ENCODE measurements at regions not wholly inside any gene's neighbourhood (a gene's known extent, or its start where the extent isn't known, plus 50 kb on each side); places are given as distances from the start of the nearest gene placed in this dataset.

- DNase-seq = no peak
Measured at GRCh38 chr10:21077681-21078080, 180.6 kb upstream of the NEBL start.

DNA sequence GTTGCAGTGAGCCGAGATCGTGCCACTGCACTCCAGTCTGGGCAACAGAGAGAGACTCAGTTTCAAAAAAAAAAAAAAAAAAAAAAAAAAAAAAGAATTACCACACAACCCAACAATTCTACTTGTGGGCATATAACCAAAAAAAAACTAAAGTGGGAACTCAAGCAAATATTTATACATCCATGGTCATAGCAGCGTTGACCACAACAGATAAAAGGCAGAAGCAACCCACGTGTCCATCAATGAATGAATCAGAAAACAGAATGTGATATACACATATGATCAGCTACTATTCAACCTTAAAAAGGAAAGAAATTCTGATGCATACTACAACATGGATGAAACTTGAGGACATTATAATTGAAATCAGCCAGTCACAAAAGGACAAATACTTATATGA is 179.3 kb upstream of the NEBL start:
- no peak for DNase-seq

GRCh38 chr10:21075880-21076279 is 178.8 kb upstream of the NEBL start:
- DNase-seq = no peak

- DNase-seq = no peak
Measured at GRCh38 chr10:21071001-21071673, 174.0 kb upstream of the NEBL start.

- DNase-seq = no peak
Measured at GRCh38 chr10:21069929-21070700, 173.0 kb upstream of the NEBL start.

DNA sequence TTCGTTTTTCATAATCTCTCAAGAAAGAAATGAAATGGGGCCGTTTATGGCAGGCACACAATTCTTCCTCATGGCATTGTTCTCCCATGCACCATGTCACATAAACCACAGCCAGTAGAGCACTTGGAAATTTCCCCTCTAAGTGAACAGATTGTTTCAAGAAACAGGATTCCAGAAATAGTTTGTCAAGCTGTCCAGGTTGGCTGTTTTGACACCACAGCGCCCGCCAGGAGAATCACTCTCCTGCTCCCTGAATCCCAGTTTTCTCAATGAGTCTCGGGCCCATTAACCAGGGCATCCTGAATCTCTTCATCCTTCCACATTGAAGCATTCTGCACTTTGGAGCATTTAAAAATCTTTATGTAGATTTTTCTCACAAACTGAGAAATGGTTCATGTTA is 172.2 kb upstream of the NEBL start:
- no peak for DNase-seq

- DNase-seq = no peak
Measured at GRCh38 chr10:21068026-21068656, 171.0 kb upstream of the NEBL start.

GRCh38 chr10:21065621-21066248 is 168.6 kb upstream of the NEBL start:
- no peak for DNase-seq

GRCh38 chr10:21061982-21062381 is 164.9 kb upstream of the NEBL start:
- no peak for DNase-seq

DNA sequence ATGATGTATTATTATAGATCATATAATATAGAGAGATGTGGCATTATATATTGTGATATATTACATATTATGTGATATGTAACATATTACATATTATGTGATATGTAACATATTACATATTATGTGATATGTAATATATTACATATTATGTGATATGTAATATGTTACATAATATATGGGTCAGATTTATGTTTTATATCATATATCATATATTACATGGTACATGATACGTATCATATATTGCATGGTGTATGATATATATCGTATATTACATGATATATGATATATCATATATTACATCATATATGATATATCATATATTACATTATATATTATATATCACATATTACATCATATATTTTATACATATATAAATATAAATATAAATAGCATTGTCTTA is 164.1 kb upstream of the NEBL start:
- no peak for DNase-seq

- DNase-seq = no peak
Measured at GRCh38 chr10:21060626-21061025, 163.5 kb upstream of the NEBL start.

DNA sequence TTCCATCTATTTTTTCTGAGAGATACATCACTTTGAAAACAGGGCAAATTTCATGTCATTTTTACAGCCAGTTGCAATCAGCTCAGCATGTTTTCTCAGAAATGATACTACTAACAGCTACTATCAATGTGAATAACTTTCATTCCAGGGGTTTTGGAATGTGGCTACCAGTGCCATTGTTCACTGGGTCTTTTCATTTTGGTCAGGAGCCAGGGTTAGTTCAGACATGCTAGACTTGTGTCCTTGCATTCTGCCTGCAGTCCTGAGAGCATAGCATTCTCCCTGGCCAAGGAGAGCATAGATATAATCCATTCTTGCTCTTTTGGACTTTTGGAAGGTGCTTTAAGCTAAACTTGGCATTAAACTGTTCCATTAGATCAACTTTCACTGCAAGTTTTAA is 160.9 kb upstream of the NEBL start:
- DNase-seq = no peak

GRCh38 chr10:21057436-21057835 is 160.3 kb upstream of the NEBL start:
- no peak for DNase-seq

GRCh38 chr10:21056461-21056860 is 159.3 kb upstream of the NEBL start:
- DNase-seq = no peak

DNA sequence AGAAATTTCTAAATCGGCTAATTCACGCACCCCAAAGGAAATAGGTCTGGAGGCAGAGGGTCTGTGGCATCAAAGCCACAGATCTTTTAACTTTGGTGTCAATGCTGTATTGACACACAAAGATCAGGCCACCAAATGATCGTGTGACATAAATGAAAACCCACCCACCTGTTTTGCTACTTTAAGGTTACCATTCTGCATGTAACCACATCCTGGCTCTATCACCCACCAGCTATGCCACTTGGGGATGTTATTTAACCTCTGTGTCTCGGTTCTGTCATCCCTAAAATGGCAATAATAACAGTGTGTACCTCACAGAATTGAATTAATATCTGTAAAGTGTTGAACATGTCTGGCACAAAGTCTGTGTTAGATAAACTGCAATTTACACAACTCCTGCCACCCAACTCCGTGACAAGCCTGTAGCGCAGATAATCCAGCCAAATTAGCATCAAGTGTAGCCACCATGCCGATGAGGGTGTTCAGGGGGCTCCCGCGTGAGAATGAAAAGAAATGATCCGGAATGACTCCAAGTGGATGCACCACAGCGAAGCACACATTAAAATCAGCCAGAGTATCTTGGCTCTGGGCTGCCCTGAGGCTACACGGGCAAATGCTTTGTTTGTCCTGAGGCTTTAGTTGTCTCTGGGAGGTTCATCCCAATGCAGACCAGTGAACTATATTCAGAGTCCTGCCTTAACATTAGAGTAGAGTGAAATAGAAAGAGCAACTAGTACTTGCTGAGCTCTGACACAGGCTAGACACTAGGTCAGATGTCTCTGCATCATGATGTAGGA is 158.4 kb upstream of the NEBL start:
- DNase-seq = no peak

DNA sequence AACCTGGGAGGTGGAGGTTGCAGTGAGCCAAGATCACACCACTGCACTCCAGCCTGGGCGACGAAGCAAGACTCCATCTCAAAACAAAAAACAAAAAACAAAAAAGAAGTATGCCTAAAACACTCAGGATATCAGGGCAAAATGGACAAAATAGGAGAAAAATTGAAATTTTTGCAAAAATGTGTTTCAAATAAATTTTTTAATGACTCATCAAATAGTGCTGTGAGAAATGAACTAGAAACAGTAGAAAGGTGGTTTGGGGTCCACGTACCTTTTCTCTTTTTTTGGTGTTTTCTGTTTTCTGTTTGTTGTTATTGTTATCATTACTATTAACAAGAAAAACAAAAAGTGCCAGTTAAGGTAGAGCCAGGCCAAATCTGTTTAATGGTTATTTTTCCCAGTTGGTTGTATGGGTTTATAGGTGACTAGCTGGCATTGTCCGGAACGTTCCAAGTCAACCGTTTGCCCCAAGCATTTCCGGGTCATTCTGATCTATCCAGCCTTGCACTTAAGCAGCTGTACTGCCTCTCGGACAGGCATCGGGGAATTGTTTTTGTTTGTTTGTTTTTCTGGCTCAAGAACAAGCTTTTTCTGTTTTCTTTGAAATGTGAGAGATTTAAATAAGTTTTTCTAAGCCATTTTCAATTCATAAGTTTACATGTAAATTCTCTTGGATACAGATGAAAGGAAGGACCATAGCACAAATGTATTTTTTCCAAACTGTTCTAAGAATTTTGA is 157.0 kb upstream of the NEBL start:
- DNase-seq = no peak

GRCh38 chr10:21052709-21053104 is 155.6 kb upstream of the NEBL start:
- no peak for DNase-seq

DNA sequence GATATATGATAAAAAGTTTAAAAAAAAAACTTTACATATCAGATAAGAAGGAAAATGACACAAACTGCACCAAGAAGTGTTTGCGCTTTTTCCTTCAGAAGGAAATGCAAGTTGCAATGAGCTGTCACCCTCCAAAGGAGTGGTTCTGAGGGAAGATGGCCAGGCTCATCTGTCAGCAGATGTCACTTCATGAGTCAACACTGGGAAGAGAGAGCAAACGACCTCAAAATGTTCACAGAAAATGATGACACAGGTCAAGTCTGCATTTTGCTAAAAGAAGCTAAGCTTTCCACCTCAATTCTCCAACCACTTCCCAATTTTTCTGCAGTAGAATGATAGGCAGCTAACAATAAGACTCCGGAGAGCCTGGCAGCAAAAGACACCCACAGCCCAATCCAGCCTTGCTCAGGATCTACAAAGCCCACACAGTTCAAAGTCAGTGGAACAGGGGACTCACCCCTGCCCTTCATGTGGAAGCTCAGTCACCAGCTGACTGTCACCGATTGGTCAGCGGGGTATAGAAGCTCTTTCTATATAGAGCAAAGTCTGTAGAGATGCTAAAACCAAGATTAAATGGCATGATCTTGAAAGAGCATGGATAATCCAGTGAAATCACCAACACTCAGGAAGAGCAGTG is 155.1 kb upstream of the NEBL start:
- DNase-seq = no peak

- DNase-seq = no peak
Measured at GRCh38 chr10:21049482-21049881, 152.4 kb upstream of the NEBL start.

- no peak for DNase-seq
Measured at GRCh38 chr10:21048068-21048467, 151.0 kb upstream of the NEBL start.

DNA sequence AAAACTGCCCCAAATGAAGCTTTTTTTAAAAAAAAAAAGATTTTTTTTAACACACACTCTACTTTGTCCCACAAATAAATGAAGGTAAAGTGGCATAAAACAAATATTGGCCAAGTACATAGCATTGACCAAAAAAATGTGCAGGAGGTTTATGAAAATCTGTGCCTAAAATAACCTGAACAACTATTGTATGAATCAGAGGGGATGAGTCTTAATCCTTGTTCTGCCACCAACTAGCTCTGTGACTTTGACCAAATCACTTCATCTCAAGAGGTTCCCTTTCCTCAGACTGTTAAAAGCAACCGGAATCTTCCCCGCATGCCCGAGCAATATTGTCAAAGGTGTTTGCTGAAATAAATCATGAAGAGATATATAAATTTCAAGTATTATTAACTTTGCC is 150.4 kb upstream of the NEBL start:
- no peak for DNase-seq

DNA sequence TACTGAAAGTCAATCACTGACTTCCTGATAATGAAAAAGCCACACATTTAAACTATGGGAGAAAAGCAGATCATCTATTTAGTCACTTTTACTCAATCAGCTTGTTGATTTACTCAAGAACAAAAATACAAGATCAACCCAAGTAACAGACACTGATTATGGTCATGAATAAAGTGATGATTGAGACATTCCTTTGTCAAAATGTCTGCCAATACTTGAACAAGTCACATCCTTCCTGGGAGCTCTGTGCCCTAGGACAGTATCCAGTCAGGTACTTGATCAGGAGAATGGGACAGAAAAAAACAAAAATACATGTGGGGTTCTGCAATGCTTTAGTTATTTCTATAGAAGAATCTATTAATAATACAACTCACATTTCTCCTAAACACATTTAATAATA is 150.0 kb upstream of the NEBL start:
- no peak for DNase-seq
